Trophoblast cell (in vitro differentiated cells and primary cell): ENCODE measurements at regions not wholly inside any gene's neighbourhood (a gene's known extent, or its start where the extent isn't known, plus 50 kb on each side); places are given as distances from the start of the nearest gene placed in this dataset.

ENCODE experiments used
- DNase-seq, 2 donors: peaks; one replicate each; pipeline ENCODE4 v3.0.0-alpha.2; 2016
- H2AFZ ChIP-seq: 2 replicates; pipeline ENCODE4 v1.6.1; 2013; ENCODE audit warnings: low read length, moderate library complexity, mild to moderate bottlenecking; ENCODE audit not compliant: insufficient read depth, poor library complexity
- H2AK5ac ChIP-seq: 2 replicates; pipeline ENCODE4 v1.6.1; 2013; ENCODE audit warnings: mild to moderate bottlenecking, low read length
- H2BK120ac ChIP-seq: 2 replicates; pipeline ENCODE4 v1.6.1; 2013; ENCODE audit warnings: low read length, mild to moderate bottlenecking, moderate library complexity; ENCODE audit not compliant: insufficient read depth, poor library complexity
- H2BK12ac ChIP-seq: 2 replicates; pipeline ENCODE4 v1.6.1; 2013; ENCODE audit warnings: mild to moderate bottlenecking, low read length, moderate library complexity
- H2BK5ac ChIP-seq: 2 replicates; pipeline ENCODE4 v1.6.1; 2013; ENCODE audit warnings: low read length, low read depth, moderate library complexity, mild to moderate bottlenecking; ENCODE audit not compliant: poor library complexity
- H3K14ac ChIP-seq: 2 replicates; pipeline ENCODE4 v1.6.1; 2013; ENCODE audit warnings: mild to moderate bottlenecking, low read length
- H3K18ac ChIP-seq: 2 replicates; pipeline ENCODE4 v1.6.1; 2013; ENCODE audit warnings: mild to moderate bottlenecking, low read length
- H3K23ac ChIP-seq: 2 replicates; pipeline ENCODE4 v1.6.1; 2013; ENCODE audit warnings: low read length
- H3K27ac ChIP-seq: 2 replicates; pipeline ENCODE4 v1.5.1; 2013; ENCODE audit warnings: low read depth, mild to moderate bottlenecking, inconsistent platforms, low read length, moderate library complexity
- H3K27me3 ChIP-seq: 2 replicates; pipeline ENCODE4 v1.6.1; 2013; ENCODE audit warnings: inconsistent platforms, mild to moderate bottlenecking, low read length, moderate library complexity; ENCODE audit not compliant: insufficient read depth
- H3K36me3 ChIP-seq, 2 experiments: 1 replicate in 1 of 2; 2 replicates in 1 of 2; pipeline ENCODE4 v1.6.1; 2013; ENCODE audit warnings: low read length in 2 of 2, mild to moderate bottlenecking in 2 of 2, moderate library complexity in 1 of 2; ENCODE audit not compliant: insufficient read depth in 2 of 2, control insufficient read depth in 1 of 2
- H3K4ac ChIP-seq: 2 replicates; pipeline ENCODE4 v1.6.1; 2013; ENCODE audit warnings: low read depth, mild to moderate bottlenecking, low read length, moderate library complexity
- H3K4me1 ChIP-seq, 2 experiments: 1 replicate in 1 of 2; 2 replicates in 1 of 2; pipeline ENCODE4 v1.6.1; 2013; ENCODE audit warnings: low read length in 2 of 2, mild to moderate bottlenecking in 2 of 2, moderate library complexity in 1 of 2; ENCODE audit not compliant: insufficient read depth in 2 of 2, control insufficient read depth in 1 of 2
- H3K4me2 ChIP-seq: 2 replicates; pipeline ENCODE4 v1.6.1; 2013; ENCODE audit warnings: inconsistent platforms, mild to moderate bottlenecking, low read length, moderate library complexity
- H3K4me3 ChIP-seq: 2 replicates; pipeline ENCODE4 v1.5.1; 2013; ENCODE audit warnings: mild to moderate bottlenecking, low read depth, low read length, inconsistent platforms
- H3K79me1 ChIP-seq: one replicate; pipeline ENCODE4 v1.6.1; 2013; ENCODE audit warnings: low read length
- H3K79me2 ChIP-seq: 2 replicates; pipeline ENCODE4 v1.6.1; 2013; ENCODE audit warnings: low read length, mild to moderate bottlenecking; ENCODE audit not compliant: control insufficient read depth, insufficient read depth, poor library complexity
- H3K9ac ChIP-seq: 2 replicates; pipeline ENCODE4 v1.6.1; 2013; ENCODE audit warnings: mild to moderate bottlenecking, low read length
- H3K9me3 ChIP-seq: 2 replicates; pipeline ENCODE4 v1.6.1; 2013; ENCODE audit warnings: low read depth, mild to moderate bottlenecking, control low read depth, inconsistent platforms, low read length; ENCODE audit not compliant: insufficient read depth
- H4K12ac ChIP-seq: 2 replicates; pipeline ENCODE4 v1.6.1; 2013; ENCODE audit warnings: low read depth, mild to moderate bottlenecking, low read length, moderate library complexity
- H4K8ac ChIP-seq: 2 replicates; pipeline ENCODE4 v1.6.1; 2013; ENCODE audit warnings: low read depth, mild to moderate bottlenecking, low read length, moderate library complexity
- H4K91ac ChIP-seq: one replicate; pipeline ENCODE4 v1.6.1; 2013; ENCODE audit warnings: low read depth, mild to moderate bottlenecking, low read length, moderate library complexity
- WGBS: extraction: QIAGEN DNeasy Blood & Tissue Kit; methylation state at CpG from one replicate; pipeline ENCODE4 v1.1.7; 2013; ENCODE audit warnings: missing lambda C conversion rate; ENCODE audit not compliant: insufficient read length, insufficient coverage; ENCODE audit errors: extremely low coverage; 5-methylcytosine and 5-hydroxymethylcytosine counted together

- Histone ChIP-seq H2BK120ac (no peak overlapping the region), H4K91ac (no peak overlapping the region), H3K4me1 (no peaks in the 10 kb centered on the region), H3K18ac (no peak overlapping the region), H2BK12ac (no peak overlapping the region), H3K23ac (no peak overlapping the region), H3K27ac (no peak overlapping the region), H3K79me1 (no peaks in the 10 kb centered on the region), H4K8ac (no peak overlapping the region), H2AK5ac (no peak overlapping the region), H3K4me3 (no peak overlapping the region), H2BK5ac (no peak overlapping the region), H3K9ac (no peak overlapping the region), H3K36me3 (no peaks in the 10 kb centered on the region), H3K9me3 (no peaks in the 10 kb centered on the region), H4K12ac (no peak overlapping the region), H3K4ac (no peak overlapping the region), H3K79me2 (no peaks in the 10 kb centered on the region), H3K27me3 (peaks cover 5% of the 10 kb centered on the region), H3K14ac (no peak overlapping the region), H2AFZ (no peak overlapping the region), H3K4me2 (no peak overlapping the region)
- no CpG with 5 or more reads among the region's 5 CpGs for WGBS
- DNase-seq, result no peak
Observed at GRCh38 chr12:112591488-112591887, 172.7 kb downstream of the PTPN11 start.

GRCh38 chr12:112595410-112595809 lies 176.7 kb downstream of the PTPN11 start:
- no peaks in the 10 kb centered on the region for H3K79me2 ChIP-seq
- no peak overlapping the region for H3K9ac ChIP-seq
- H3K9me3 ChIP-seq, result no peaks in the 10 kb centered on the region
- no peak overlapping the region for H2BK5ac ChIP-seq
- no peak overlapping the region for H3K23ac ChIP-seq
- H2BK12ac ChIP-seq, result no peak overlapping the region
- no peaks in the 10 kb centered on the region for H3K36me3 ChIP-seq
- no peaks in the 10 kb centered on the region for H3K79me1 ChIP-seq
- DNase-seq, result no peak
- no peaks in the 10 kb centered on the region for H3K4me1 ChIP-seq
- H3K27me3 ChIP-seq, result peaks cover 2% of the 10 kb centered on the region
- H4K91ac ChIP-seq, result no peak overlapping the region
- H3K27ac ChIP-seq, result no peak overlapping the region
- H3K18ac ChIP-seq, result no peak overlapping the region
- WGBS, result no CpG with 5 or more reads among the region's 2 CpGs
- H3K4ac ChIP-seq, result no peak overlapping the region
- no peak overlapping the region for H2BK120ac ChIP-seq
- H2AK5ac ChIP-seq, result no peak overlapping the region
- no peak overlapping the region for H3K4me3 ChIP-seq
- H3K4me2 ChIP-seq, result no peak overlapping the region
- H2AFZ ChIP-seq, result no peak overlapping the region
- no peak overlapping the region for H4K8ac ChIP-seq
- no peak overlapping the region for H4K12ac ChIP-seq
- H3K14ac ChIP-seq, result no peak overlapping the region

GRCh38 chr12:112597986-112598385 lies 179.2 kb downstream of the PTPN11 start:
- H3K18ac ChIP-seq, result no peak overlapping the region
- no peaks in the 10 kb centered on the region for H3K4me1 ChIP-seq
- no peak overlapping the region for H4K12ac ChIP-seq
- H3K14ac ChIP-seq, result no peak overlapping the region
- H2AK5ac ChIP-seq, result no peak overlapping the region
- H3K4ac ChIP-seq, result no peak overlapping the region
- no peaks in the 10 kb centered on the region for H3K36me3 ChIP-seq
- peaks cover 2% of the 10 kb centered on the region for H3K27me3 ChIP-seq
- DNase-seq, result no peak
- no peak overlapping the region for H3K9ac ChIP-seq
- H4K91ac ChIP-seq, result no peak overlapping the region
- no peak overlapping the region for H3K4me3 ChIP-seq
- H3K23ac ChIP-seq, result no peak overlapping the region
- no CpG with 5 or more reads among the region's 4 CpGs for WGBS
- no peaks in the 10 kb centered on the region for H3K9me3 ChIP-seq
- H2BK12ac ChIP-seq, result no peak overlapping the region
- no peak overlapping the region for H3K4me2 ChIP-seq
- no peak overlapping the region for H4K8ac ChIP-seq
- H3K27ac ChIP-seq, result no peak overlapping the region
- H3K79me2 ChIP-seq, result no peaks in the 10 kb centered on the region
- no peak overlapping the region for H2BK5ac ChIP-seq
- H2BK120ac ChIP-seq, result no peak overlapping the region
- no peak overlapping the region for H2AFZ ChIP-seq
- no peaks in the 10 kb centered on the region for H3K79me1 ChIP-seq

GRCh38 chr12:112598626-112599025 lies 179.9 kb downstream of the PTPN11 start:
- H4K12ac ChIP-seq, result no peak overlapping the region
- H3K79me1 ChIP-seq, result no peaks in the 10 kb centered on the region
- peaks cover 2% of the 10 kb centered on the region for H3K27me3 ChIP-seq
- H3K4me3 ChIP-seq, result no peak overlapping the region
- H3K14ac ChIP-seq, result no peak overlapping the region
- H3K36me3 ChIP-seq, result no peaks in the 10 kb centered on the region
- no peak overlapping the region for H2AK5ac ChIP-seq
- H3K9me3 ChIP-seq, result no peaks in the 10 kb centered on the region
- H3K18ac ChIP-seq, result no peak overlapping the region
- no peak overlapping the region for H2BK5ac ChIP-seq
- H3K4ac ChIP-seq, result no peak overlapping the region
- no peaks in the 10 kb centered on the region for H3K4me1 ChIP-seq
- H3K23ac ChIP-seq, result no peak overlapping the region
- H3K9ac ChIP-seq, result no peak overlapping the region
- no CpG with 5 or more reads among the region's 1 CpG for WGBS
- H2AFZ ChIP-seq, result no peak overlapping the region
- no peak overlapping the region for H2BK120ac ChIP-seq
- no peak overlapping the region for H2BK12ac ChIP-seq
- no peak for DNase-seq
- H3K4me2 ChIP-seq, result no peak overlapping the region
- H4K8ac ChIP-seq, result no peak overlapping the region
- H4K91ac ChIP-seq, result no peak overlapping the region
- no peaks in the 10 kb centered on the region for H3K79me2 ChIP-seq
- H3K27ac ChIP-seq, result no peak overlapping the region
